Sciatic nerve (tissue), 2 donors: ENCODE measurements at regions not wholly inside any gene's neighbourhood (a gene's known extent, or its start where the extent isn't known, plus 50 kb on each side); places are given as distances from the start of the nearest gene placed in this dataset.

Experiments
- ATAC-seq: fragments of 200-7000 bp; cut with Tn5 transposase; one replicate; pipeline ENCODE4 v1.9.1; 2020; ENCODE audit warnings: mild to moderate bottlenecking, moderate library complexity
- DNase-seq: peaks from one replicate; pipeline ENCODE4 v3.0.0-alpha.2; 2020; ENCODE audit warnings: low spot score
- intact Hi-C: fragments of 100-400 bp; cut with DNase I; formaldehyde crosslinking; loops from one replicate; pipeline ENCODE4 v1.14.2; 2022
- donor health status: DM: no; HTN: no; CAD: no.
- donor health status: DM: no; HTN: no; CAD: no.

DNA sequence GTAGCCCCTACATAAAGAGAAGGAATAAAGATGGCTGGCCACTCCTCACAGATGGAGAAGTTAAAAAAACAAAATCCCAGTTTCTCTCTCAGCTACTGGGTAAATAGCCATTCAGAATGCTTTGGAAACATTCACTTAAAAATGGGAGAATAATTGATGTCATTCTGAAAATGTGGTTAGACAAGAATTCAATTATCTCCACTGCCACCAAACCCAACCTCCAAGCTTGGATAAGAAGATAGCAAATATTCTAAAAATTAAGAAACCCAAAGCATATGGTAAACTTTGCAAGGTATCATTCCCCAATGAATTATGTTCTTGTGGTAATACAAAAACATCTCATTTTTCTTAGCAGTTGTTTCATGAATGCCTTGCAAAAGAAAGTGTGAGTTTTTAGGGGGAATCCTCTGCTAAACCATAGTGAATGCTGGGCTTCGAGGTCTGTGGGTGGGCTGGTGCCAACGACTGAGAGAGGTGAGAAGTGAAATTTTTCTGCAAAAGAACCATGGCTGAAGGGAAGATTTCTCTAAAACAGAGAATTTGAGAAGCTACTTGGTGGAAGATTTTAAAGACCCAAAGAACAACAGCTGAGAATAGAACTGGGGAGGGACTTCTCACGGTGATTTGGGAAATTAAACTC lies 497.9 kb upstream of the JARID2 start:
- intact Hi-C loops, result no loop called here
- no peak for ATAC-seq
- no peak for DNase-seq

DNA sequence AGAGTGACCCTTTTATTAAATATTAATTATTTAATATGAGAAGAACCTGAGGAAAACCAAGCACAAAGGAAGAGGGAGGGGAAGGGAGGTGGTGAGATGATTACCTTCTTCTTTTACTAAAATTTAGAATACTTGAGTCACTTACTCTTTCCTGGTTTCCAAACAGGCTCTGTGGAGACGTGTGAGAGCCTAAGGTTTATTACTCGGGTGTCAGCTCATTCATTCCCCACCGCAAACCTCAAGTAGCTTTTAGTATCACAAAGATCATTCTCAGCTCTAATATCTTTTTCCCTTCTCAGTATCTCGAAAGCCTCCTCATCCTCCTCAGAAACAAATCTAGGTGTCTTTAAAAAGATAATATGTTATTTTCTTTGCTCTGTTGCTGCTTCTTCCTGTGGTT lies 497.2 kb upstream of the JARID2 start:
- no peak for ATAC-seq
- intact Hi-C loops, result no loop called here
- no peak for DNase-seq

DNA sequence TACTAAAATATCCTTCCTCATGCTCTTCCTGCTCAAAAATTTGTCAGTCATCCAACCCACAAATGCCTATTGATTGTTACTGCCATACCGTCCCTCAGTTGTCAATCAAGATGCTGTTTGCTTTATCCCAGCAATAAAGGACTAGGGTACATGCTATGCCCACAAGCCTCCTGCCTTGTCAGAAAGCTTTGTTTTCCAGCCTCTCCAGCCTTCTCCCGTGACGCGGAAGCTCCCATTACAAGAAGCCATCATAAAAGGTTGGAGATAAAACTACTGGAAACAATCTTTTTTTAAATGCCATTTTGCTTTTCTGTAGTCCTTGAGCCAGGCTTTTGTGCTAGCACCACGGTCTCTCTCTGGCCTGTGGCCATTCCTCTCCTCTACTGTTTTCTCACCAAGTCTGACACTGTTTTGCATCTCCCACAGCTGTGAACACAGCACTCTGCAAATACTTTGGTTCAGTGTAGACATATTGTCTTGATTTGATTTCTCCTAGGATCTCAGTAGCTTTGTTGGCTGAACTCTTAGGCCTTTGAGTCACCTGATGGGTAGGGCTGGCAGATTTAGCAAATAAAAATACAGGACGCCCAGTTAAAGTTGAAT lies 495.7 kb upstream of the JARID2 start:
- intact Hi-C loops, result no loop called here

DNA sequence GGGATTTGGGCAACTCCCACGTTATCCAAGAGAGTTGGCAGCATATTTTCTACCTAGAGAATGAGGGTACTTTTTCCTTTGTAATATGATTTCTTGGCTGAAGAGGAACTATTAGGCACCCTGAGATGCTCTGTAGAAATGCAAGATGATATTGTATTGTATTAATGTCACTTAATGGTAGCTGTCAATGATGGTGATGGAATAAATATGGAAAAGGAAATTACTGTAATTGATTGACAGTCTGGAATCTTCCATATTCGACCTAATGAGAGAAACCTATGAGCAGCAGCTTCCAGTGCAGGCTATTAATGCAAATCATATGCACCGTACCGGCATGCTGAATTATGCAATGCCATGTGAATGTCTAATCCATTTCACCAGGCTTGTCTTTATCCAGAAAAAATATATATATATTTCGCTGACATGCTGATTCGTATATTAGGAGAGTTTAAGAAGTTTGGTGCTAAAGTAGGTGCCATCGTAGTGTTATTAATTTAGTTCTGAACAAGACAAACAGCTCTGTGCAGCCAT lies 494.2 kb upstream of the JARID2 start:
- intact Hi-C loops, result no loop called here
- ATAC-seq (no peak), DNase-seq (no peak)

More for the DNA sequence above, 495.7 kb upstream of the JARID2 start:
- ATAC-seq (no peak), DNase-seq (no peak)

DNA sequence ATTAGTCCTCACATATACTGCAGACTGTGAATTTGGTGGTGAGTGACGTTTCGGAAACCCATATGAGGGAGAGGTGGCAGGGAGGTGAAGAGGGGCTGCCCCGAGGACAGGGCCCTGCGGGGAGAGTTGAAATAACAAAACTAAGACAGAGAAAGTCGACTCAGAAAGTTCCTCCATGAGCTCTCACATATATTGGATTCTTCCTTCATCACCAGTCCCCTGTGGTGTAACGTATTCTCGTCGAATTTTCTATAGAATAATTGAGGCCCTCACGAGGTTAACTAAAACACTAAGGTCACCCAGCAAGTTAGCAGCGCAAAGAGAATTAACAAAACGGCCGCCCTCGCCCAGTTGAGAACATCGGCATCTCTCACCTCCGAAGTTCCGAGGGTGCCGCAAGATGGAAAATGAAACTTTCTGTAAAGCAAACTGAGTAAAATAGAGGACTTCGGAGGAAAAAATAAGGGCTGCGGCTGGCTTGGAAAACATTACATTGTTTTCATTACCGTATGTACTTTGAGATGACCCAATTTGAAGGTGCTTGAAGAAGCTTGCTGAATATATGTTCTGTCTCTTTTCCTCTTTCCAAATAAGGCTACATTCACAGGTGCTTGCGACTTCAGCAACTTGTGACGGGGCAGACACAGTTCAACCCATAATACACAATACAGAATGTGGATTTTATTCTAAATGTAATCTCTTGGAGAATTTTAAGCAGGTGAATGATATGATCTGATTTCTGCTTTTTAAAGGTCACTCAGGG lies 490.9 kb upstream of the JARID2 start:
- intact Hi-C loops, result no loop called here

DNA sequence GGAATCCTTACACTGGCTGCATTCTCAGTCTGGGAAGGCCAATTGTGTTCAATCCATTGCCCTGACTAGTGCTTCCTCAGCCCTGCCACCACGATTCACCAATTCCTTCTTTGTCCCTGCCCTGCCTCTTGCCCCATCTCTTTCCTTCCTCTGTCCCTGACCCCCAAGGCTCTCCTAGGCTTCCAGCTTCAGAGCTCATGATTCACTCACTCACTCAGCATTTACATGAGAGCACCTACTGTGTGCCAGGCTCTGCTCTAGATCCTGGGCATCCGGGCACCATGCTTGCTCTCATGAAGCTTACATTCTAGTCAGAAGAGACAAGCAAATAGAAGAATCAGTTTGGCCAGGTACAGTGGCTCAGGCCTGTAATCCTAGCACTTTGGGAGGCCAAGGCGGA lies 489.5 kb upstream of the JARID2 start:
- DNase-seq, result no peak
- intact Hi-C loops, result no loop called here

More for the DNA sequence above, 490.9 kb upstream of the JARID2 start:
- DNase-seq (no peak), ATAC-seq (no peak)

DNA sequence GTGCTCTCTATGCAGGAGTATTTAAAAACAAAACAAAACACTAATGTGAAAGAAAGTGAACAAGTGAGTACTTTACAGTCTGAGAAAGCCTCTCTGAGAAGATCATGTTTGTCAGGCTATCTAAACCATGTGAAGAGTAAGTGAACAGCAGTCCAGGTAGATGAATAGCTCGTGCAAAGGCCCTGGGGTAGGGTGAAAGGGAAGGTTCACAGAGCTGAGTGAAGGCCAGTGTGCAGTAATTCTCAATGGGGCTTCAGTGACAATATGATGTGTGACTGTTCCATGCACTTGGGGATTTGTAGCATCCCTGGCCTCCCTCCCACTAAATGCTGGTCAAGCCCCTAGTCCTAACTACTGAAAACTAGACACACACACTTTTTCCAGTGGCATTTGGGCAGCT lies 488.9 kb upstream of the JARID2 start:
- ATAC-seq (no peak), DNase-seq (no peak)
- intact Hi-C loops, result no loop called here

More for the DNA sequence above, 489.5 kb upstream of the JARID2 start:
- ATAC-seq, result no peak

DNA sequence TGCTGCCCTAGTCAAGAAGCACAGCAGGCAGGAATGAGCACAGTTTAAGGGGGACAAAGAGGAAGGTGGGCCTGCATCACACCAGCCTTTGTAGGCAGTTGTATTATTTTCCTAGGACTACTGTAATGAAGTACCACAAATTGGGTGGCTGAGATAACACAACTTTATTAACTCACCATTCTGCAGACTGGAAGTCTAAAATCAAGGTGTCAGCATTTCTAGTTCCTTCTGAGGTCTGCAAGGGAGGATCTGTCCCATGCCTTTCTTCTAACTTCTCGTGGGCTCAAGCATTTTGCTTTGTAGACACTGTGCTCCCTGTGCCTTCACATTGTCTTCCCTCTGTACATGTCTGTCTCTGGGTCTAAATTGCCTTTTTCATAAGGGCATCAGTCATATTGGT lies 488.5 kb upstream of the JARID2 start:
- ATAC-seq, result peak; percentile 34
- intact Hi-C loops, result no loop called here
- DNase-seq, result no peak

DNA sequence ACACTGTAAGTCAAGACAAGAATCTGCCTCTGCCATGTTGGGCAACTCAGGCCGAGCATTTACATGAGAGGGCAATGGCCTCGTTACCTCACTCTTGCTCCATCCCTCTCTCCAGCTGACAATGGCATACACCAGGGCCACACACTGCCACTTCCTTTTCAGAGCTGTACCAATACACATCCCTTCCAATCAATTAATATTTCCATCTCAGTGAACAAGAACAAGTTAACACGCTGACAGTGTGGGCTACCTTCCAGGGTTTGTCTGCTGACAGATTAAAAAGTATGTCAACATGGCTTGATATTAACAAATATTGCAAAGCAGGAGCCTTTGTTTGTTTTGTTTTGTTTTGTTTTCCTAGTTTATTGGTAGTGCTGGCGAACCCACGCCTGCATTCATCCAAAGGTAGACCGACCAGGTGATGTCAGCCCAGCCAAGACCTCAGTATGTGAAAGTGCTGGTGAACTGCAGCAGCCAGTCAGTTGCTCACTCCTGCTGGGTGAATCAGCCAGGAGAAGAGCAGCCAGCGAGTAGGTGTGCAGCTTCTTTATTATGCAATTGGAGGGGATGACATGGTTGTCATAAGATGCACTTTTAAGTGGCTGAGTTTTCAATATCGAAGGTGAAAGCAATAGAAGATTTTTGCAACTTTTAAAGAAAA lies 487.3 kb upstream of the JARID2 start:
- ATAC-seq (no peak), DNase-seq (no peak)
- intact Hi-C loops, result no loop called here

DNA sequence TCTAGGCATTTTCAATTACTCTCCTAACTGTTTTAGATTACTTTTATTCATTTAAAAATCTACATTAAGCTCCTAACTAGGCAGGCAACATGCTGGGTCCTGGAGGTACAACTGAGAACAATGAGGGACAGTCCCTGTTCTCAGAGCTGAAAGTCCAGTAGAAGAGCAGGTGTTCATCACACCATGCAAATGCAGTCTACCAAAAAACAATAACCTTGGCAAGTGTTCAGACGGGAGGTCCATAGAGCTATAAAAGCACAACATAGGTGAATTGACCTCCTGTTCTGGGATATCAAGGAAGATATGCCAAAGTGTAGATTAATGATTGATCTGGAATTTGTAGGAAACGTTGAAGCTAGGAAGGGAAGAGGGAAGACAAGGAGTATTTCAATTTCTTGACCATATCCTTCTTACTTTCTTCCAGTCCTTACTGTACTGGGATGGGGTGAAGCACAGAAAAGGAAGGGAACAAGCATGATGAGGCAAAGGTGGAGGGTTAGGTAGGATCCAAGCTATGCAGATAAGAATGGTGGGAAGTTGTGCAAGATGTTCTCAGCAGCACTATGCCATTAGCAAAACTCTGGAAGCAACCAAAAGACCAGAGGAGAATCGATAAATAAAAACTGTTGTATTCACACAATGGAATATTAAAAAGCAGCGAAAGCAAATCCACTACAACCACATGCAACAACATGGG lies 485.7 kb upstream of the JARID2 start:
- DNase-seq (no peak), ATAC-seq (no peak)
- intact Hi-C loops, result no loop called here

DNA sequence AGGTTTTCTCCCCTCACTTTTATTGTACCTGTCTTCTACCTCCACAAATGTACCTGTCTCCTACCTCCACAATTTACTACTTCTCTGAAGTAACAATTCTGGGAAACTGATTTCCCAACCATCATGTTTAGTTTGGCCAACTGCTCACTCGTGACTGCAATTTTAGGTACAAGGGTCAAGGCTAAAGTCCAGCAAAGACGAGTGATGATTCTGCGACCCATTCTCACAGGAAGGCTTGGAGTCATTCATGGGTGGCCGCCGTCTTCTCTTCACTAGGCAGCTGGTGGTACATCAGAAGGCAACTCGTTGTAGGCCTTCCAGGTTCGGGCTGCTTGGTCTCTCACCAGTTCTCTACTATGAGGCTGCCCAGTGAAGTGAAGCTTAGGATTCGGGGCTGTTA lies 483.8 kb upstream of the JARID2 start:
- intact Hi-C loops, result no loop called here
- DNase-seq (no peak), ATAC-seq (no peak)

DNA sequence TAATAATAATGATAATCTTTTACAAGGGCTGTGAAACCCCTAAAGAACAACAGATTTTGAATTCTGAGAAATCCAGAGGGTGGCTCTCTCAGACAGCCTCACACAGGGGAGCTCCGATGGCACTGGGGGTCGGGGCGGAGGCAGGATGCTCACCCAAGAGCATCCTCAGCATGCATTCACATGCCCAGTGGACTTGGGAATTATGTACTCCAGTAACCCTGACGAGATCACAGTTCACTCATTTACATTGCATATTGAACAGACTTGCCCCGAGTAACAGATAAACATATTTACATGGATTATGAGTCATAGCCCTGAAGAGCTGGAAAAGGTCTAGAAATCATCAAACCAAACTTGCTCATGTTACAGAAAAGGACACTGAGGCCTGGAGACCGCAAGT lies 482.7 kb upstream of the JARID2 start:
- ATAC-seq, result no peak
- intact Hi-C loops, result no loop called here
- no peak for DNase-seq

DNA sequence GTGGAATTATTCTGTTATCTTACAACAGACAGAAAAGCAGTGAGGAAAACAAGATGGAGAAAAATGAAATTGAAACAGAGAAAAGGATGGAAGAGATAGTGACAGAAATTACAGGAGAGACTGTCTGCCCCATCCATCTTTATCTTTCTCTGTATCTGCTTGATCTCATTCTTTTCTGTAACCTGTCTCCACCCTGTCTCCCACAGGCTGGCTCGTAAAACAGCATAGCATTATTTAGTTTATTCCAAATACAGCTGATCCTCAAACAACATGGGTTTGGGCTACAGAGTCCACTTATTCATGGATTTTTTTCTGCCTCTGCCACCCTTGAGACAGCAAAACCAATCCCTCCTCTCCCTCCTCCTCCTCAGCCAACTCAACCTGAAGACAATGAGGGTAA lies 482.3 kb upstream of the JARID2 start:
- intact Hi-C loops, result no loop called here
- no peak for DNase-seq
- no peak for ATAC-seq

DNA sequence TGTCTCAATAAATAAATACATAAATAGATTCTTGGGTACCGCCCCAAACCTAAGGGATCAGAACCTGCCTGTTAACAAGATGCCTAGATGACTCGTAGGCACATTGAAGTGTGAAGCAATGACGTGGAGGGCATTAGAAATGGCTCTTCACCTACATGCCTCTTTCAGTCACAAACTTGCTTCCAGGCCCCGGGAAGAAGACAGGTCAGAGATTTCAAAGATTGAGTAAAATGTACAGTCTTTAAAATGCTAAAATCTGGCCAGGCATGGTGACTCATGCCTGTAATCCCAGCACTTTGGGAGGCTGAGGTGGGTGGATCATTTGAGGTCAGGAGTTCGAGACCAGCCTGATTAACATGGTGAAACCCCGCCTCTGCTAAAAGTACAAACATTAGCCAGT lies 480.8 kb upstream of the JARID2 start:
- no peak for DNase-seq
- no peak for ATAC-seq
- intact Hi-C loops, result no loop called here

DNA sequence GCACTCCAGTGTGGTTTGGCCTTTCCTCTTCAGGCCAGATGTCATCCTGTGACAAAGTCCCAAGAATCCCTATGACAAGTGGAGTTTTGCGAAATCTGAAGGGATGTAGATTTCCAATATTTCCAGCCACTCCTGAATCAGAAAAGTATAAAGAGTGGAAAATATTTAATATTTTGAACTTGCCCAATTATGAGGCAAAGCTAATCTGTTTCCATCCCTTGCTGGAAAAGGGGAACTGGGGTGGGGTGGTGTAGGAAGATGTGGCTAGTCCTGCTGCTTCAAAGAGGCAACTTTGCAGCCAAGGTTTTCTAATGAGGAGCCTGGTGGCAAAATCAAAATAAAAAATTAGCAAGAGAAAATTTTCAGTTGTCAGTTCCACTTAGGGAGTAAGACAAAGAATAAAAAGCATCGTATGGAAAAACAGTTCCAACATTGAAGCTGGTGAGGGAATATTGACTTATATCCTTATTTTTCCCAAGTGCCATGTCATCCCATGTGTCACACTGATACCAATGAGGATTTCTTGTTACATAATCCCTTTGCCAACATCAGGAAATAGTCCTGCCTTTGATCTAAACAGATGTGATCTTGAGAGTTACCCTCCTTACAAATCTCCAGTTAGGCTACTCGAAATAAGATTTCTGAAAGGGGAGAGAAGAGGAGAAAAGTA lies 480.0 kb upstream of the JARID2 start:
- intact Hi-C loops, result no loop called here
- no peak for ATAC-seq

DNA sequence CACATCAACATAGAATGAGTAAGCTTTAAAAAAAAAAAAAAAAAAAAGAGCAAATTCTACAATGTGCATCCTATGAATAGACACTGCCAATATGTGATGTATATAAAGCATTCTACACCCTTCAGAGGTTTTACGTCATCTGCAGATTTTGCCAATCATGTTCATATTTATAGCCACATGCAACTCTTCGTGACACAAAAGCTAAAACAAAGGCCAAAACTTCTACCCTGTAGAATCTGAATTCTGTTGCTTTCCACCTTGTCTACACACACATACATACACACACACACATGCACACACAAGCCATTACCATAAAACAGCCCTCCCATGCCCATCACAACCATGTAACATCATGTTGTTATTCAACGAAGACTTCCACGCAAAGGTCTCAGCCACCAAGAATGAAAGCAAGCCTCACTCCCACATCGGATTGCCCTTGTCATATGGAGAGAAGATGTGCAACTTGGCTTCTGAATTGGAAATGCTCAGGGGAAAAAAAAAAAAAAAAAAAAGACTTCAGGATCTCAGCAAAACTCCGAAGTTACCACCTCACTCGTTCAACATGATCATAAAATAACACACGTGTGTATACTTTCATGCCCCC lies 479.4 kb upstream of the JARID2 start:
- intact Hi-C loops, result no loop called here
- DNase-seq (no peak), ATAC-seq (no peak)

More for the DNA sequence above, 480.0 kb upstream of the JARID2 start:
- DNase-seq, result no peak

DNA sequence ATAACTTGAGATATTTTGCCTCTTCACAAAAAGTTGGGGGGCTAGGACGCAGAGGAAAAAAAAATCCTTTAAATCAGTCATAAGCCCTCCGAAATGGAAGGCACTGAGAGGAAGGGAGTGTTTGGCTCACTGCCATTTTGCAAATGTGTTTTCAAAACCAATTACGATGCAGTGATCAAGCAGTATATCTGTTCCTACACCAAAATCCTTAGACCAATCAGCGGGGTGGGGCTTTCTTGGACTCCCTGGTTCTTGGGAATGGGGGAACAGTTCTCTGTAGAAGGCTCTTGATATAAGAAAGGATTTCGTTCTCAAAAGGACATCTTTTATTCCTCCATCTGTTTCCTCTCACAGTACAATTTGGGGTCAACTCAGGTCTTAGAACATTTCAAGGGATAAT lies 478.6 kb upstream of the JARID2 start:
- ATAC-seq, result no peak
- intact Hi-C loops, result no loop called here
- DNase-seq, result no peak

DNA sequence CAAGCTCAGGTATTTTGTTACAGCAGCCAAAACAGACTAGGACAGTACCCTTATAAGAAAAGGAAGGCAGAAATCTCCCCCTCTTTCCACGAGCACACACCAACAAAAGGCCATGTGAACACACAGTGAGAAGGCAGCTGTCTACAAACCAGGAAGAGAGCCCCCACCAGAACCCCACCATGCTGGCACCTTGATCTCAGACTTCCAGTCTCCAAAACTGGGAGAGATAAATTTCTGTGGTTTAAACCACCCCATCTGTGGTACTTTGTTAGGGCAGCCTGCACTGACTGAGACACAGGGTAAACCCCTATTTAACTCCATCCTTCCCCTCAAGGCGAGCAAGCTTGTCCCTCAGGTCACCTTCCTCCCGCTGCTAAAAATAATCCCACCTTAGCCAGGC lies 475.8 kb upstream of the JARID2 start:
- intact Hi-C loops, result no loop called here
- no peak for ATAC-seq
- DNase-seq, result no peak
